Liver (tissue), 3 donors: ENCODE measurements at regions not wholly inside any gene's neighbourhood (a gene's known extent, or its start where the extent isn't known, plus 50 kb on each side); places are given as distances from the start of the nearest gene placed in this dataset.

Experiments used
- RAD21 ChIP-seq, 2 donors: IDR thresholded peaks; 2 replicates each; pipeline ENCODE4 v1.6.1; 2016; ENCODE audit warnings: antibody characterized with exemption in 2 of 2, mild to moderate bottlenecking in 2 of 2
- YY1 ChIP-seq: IDR thresholded peaks from 2 replicates; pipeline ENCODE4 v1.6.1; 2016; ENCODE audit warnings: antibody characterized with exemption, mild to moderate bottlenecking
- TF ChIP-seq, protein P1 (sequence below): fragments of 150-350 bp; IDR thresholded peaks from 2 replicates; pipeline ENCODE4 v1.5.1; 2017; ENCODE audit warnings: improper control_type of control experiment, low read depth, low read length; ENCODE audit not compliant: missing input control
- donor health status: healthy.
- donor health status: healthy.

- TF ChIP-seq RAD21 (IDR thresholded peaks at IDR 0.05) (no peak), YY1 (no peak)
- TF ChIP-seq, protein P1, sequence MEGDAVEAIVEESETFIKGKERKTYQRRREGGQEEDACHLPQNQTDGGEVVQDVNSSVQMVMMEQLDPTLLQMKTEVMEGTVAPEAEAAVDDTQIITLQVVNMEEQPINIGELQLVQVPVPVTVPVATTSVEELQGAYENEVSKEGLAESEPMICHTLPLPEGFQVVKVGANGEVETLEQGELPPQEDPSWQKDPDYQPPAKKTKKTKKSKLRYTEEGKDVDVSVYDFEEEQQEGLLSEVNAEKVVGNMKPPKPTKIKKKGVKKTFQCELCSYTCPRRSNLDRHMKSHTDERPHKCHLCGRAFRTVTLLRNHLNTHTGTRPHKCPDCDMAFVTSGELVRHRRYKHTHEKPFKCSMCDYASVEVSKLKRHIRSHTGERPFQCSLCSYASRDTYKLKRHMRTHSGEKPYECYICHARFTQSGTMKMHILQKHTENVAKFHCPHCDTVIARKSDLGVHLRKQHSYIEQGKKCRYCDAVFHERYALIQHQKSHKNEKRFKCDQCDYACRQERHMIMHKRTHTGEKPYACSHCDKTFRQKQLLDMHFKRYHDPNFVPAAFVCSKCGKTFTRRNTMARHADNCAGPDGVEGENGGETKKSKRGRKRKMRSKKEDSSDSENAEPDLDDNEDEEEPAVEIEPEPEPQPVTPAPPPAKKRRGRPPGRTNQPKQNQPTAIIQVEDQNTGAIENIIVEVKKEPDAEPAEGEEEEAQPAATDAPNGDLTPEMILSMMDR = no peak
These were observed 125.3 kb upstream of the B3GAT1 start for GRCh38 chr11:134537296-134537695.
